Panc1 (cell line): ENCODE measurements at regions not wholly inside any gene's neighbourhood (a gene's known extent, or its start where the extent isn't known, plus 50 kb on each side); places are given as distances from the start of the nearest gene placed in this dataset.

ENCODE experiments used
- ATAC-seq: fragments of 200-7000 bp; cut with Tn5 transposase; 2 replicates; pipeline ENCODE4 v1.9.1; 2020; ENCODE audit warnings: mild to moderate bottlenecking, moderate library complexity
- BruUV-seq: library from RNA; stranded (reverse); fragments of 400-500 nt; replicated peaks from 2 replicates; lab custom pipeline; 2021; lab: Mats Ljungman, UMichigan
- CTCF ChIA-PET: fragments of 300-600 bp; sonication (Branson Sonifier 250); formaldehyde crosslinking; loops from one replicate; lab custom pipeline; 2022; ENCODE audit warnings: antibody characterized with exemption; lab: Charles Lee
- POLR2A ChIA-PET: fragments of 300-600 bp; sonication (Branson Sonifier 250); formaldehyde crosslinking; loops from one replicate; lab custom pipeline; 2022; ENCODE audit warnings: antibody characterized with exemption; lab: Charles Lee
- DNase-seq: peaks from one replicate; pipeline ENCODE4 v3.0.0-alpha.2; 2010; ENCODE audit warnings: low read depth, low spot score
- H3K27ac ChIP-seq: 2 replicates; pipeline ENCODE4 v1.5.1; 2011; ENCODE audit warnings: mild to moderate bottlenecking, low read length, inconsistent platforms
- H3K27me3 ChIP-seq: fragments of 200-500 bp; sonication (Bioruptor generic); 2 replicates; pipeline ENCODE4 v1.6.0; 2014; ENCODE audit warnings: low read length, inconsistent platforms; ENCODE audit not compliant: control insufficient read depth, insufficient read depth
- H3K36me3 ChIP-seq: fragments of 200-500 bp; sonication (Bioruptor generic); 2 replicates; pipeline ENCODE4 v1.5.1; 2014; ENCODE audit warnings: inconsistent platforms, mild to moderate bottlenecking, low read length, moderate library complexity; ENCODE audit not compliant: control insufficient read depth, insufficient read depth
- H3K4me1 ChIP-seq: 2 replicates; pipeline ENCODE4 v1.5.1; 2011; ENCODE audit warnings: inconsistent platforms, mild to moderate bottlenecking, low read length, moderate library complexity; ENCODE audit not compliant: control insufficient read depth, insufficient read depth
- H3K4me3 ChIP-seq, 2 experiments: 2 replicates each; pipeline ENCODE4 v1.5.1; 2011 to 2012; ENCODE audit warnings: low read depth in 2 of 2, low read length in 2 of 2, mild to moderate bottlenecking in 2 of 2, inconsistent platforms in 1 of 2, moderate library complexity in 1 of 2
- H3K9me3 ChIP-seq: fragments of 200-500 bp; sonication (Bioruptor generic); 2 replicates; pipeline ENCODE4 v1.5.1; 2014; ENCODE audit warnings: low read depth, mild to moderate bottlenecking, inconsistent platforms, low read length, moderate library complexity; ENCODE audit not compliant: control insufficient read depth, insufficient read depth
- CTCF ChIP-seq: fragments of 450-650 bp; IDR thresholded peaks from 2 replicates; pipeline ENCODE4 v1.5.1; 2017; ENCODE audit warnings: mild to moderate bottlenecking
- POLR2AphosphoS5 ChIP-seq: IDR thresholded peaks from 2 replicates; pipeline ENCODE4 v1.6.1; 2012; ENCODE audit warnings: mild to moderate bottlenecking, low read depth, low read length, moderate library complexity
- SIN3A ChIP-seq: IDR thresholded peaks from 2 replicates; pipeline ENCODE4 v1.6.1; 2012; ENCODE audit warnings: low read depth, mild to moderate bottlenecking, low read length, moderate library complexity, borderline replicate concordance; ENCODE audit not compliant: insufficient read depth
- TCF7L2 ChIP-seq: IDR thresholded peaks from 2 replicates; pipeline ENCODE4 v1.6.1; 2011; ENCODE audit warnings: mild to moderate bottlenecking, low read depth, low read length, inconsistent platforms
- in situ Hi-C: cut with HindIII; loops from 2 replicates; pipeline ENCODE4 v1.10.0; 2016; ENCODE audit warnings: low sequenced_read_pairs, low pct_unique_long_range_greater_than_20kb
- intact Hi-C: fragments of 100-400 bp; cut with micrococcal nuclease; formaldehyde crosslinking; loops from one replicate; pipeline ENCODE4 v1.10.0; 2022; ENCODE audit not compliant: unreplicated experiment
- TF ChIP-seq, protein P1 (sequence below), 2 experiments: IDR thresholded peaks; 2 replicates each; pipeline ENCODE4 v1.6.1; 2011 to 2012; ENCODE audit warnings: low read depth in 2 of 2, control low read depth in 1 of 2, low read length in 1 of 2, mild to moderate bottlenecking in 1 of 2, moderate library complexity in 1 of 2; ENCODE audit not compliant: insufficient read depth in 1 of 2

DNA sequence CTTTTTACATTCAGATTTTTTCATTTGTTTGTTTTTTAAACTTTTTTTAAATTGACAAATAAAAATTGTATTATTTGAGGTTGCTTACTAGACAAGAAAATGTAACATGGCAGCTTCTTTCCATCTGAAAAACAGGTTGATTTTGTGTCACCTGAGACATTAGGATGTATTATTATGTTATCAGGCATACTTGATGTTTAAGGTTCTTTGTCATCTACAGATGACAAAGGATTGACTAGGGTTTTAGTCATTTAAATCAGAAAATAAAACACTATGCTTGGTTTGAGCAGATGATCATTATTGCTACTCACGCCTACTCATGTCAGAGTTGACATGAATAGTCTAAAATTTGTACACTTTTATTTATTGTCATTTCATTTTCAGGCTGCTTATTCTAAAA is 1494.5 kb downstream of the SLITRK5 start:
- in situ Hi-C loops (no loop called here), intact Hi-C loops (no loop called here)
- Histone ChIP-seq H3K4me1 (no peaks in the 10 kb centered on the region), H3K4me3 (no peak overlapping the region), H3K9me3 (no peaks in the 10 kb centered on the region), H3K27ac (no peak overlapping the region), H3K27me3 (no peaks in the 10 kb centered on the region), H3K36me3 (no peaks in the 10 kb centered on the region)
- DNase-seq (no peak), ATAC-seq (no peak)
- ChIA-PET CTCF (interaction anchor here (0.7 kb wide), 1 partner anchor 43 kb away, joined by 4 read pairs; no protein-coding TSS in a partner anchor), POLR2A (no interaction called here)
- TF ChIP-seq, protein P1, sequence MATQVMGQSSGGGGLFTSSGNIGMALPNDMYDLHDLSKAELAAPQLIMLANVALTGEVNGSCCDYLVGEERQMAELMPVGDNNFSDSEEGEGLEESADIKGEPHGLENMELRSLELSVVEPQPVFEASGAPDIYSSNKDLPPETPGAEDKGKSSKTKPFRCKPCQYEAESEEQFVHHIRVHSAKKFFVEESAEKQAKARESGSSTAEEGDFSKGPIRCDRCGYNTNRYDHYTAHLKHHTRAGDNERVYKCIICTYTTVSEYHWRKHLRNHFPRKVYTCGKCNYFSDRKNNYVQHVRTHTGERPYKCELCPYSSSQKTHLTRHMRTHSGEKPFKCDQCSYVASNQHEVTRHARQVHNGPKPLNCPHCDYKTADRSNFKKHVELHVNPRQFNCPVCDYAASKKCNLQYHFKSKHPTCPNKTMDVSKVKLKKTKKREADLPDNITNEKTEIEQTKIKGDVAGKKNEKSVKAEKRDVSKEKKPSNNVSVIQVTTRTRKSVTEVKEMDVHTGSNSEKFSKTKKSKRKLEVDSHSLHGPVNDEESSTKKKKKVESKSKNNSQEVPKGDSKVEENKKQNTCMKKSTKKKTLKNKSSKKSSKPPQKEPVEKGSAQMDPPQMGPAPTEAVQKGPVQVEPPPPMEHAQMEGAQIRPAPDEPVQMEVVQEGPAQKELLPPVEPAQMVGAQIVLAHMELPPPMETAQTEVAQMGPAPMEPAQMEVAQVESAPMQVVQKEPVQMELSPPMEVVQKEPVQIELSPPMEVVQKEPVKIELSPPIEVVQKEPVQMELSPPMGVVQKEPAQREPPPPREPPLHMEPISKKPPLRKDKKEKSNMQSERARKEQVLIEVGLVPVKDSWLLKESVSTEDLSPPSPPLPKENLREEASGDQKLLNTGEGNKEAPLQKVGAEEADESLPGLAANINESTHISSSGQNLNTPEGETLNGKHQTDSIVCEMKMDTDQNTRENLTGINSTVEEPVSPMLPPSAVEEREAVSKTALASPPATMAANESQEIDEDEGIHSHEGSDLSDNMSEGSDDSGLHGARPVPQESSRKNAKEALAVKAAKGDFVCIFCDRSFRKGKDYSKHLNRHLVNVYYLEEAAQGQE (IDR thresholded peaks at IDR 0.05; ENCODE audit: insufficient read depth in 1 of 2, low read depth in 2 of 2, low read length in 1 of 2) = no peak
- TF ChIP-seq TCF7L2 (no peak), CTCF (no peak), POLR2AphosphoS5 (no peak), SIN3A (no peak)
- no TSS peak for BruUV-seq

GRCh38 chr13:89169951-89170350 is 1498.8 kb downstream of the SLITRK5 start:
- no peaks in the 10 kb centered on the region for H3K27me3 ChIP-seq
- intact Hi-C loops (no loop called here), in situ Hi-C loops (no loop called here)
- no peak for ATAC-seq
- BruUV-seq = no TSS peak
- H3K4me1 ChIP-seq = no peaks in the 10 kb centered on the region
- no peaks in the 10 kb centered on the region for H3K9me3 ChIP-seq
- no peaks in the 10 kb centered on the region for H3K36me3 ChIP-seq
- ChIA-PET POLR2A (no interaction called here), CTCF (no interaction called here)
- H3K4me3 ChIP-seq = no peak overlapping the region
- no peak for TF ChIP-seq CTCF
- no peak for DNase-seq
- H3K27ac ChIP-seq = no peak overlapping the region

GRCh38 chr13:89181041-89181440 is 1509.9 kb downstream of the SLITRK5 start:
- Histone ChIP-seq H3K27me3 (no peaks in the 10 kb centered on the region), H3K4me1 (no peaks in the 10 kb centered on the region), H3K9me3 (no peaks in the 10 kb centered on the region), H3K4me3 (no peak overlapping the region), H3K27ac (no peak overlapping the region), H3K36me3 (no peaks in the 10 kb centered on the region)
- DNase-seq (no peak), ATAC-seq (no peak)
- POLR2A ChIA-PET = no interaction called here
- CTCF ChIA-PET = no interaction called here
- TF ChIP-seq CTCF (no peak), TCF7L2 (no peak), SIN3A (no peak), POLR2AphosphoS5 (no peak)
- TF ChIP-seq, protein P1 (IDR thresholded peaks at IDR 0.05; ENCODE audit: insufficient read depth in 1 of 2, low read depth in 2 of 2, low read length in 1 of 2) = no peak
- in situ Hi-C loops (no loop called here), intact Hi-C loops (no loop called here)
- no TSS peak for BruUV-seq
